HCT116 (cell line): ENCODE measurements at regions not wholly inside any gene's neighbourhood (a gene's known extent, or its start where the extent isn't known, plus 50 kb on each side); places are given as distances from the start of the nearest gene placed in this dataset.

ENCODE experiments used
- CTCF ChIP-seq, 3 experiments: fragments of 200-600 bp in 1 of 3; sonication (generic) in 1 of 3; IDR thresholded peaks in 2 of 3; conservative IDR thresholded peaks in 1 of 3; 2 replicates each; pipeline ENCODE4 v1.5.1; 2012 to 2017; ENCODE audit warnings: low read depth in 2 of 3, low read length in 2 of 3, antibody characterized with exemption in 1 of 3, borderline replicate concordance in 1 of 3, control low read depth in 1 of 3, mild to moderate bottlenecking in 1 of 3, mixed read lengths in 1 of 3, mixed run types in 1 of 3, moderate library complexity in 1 of 3; ENCODE audit not compliant: insufficient read depth in 1 of 3
- POLR2A ChIP-seq: IDR thresholded peaks from 2 replicates; pipeline ENCODE4 v1.7.0; 2011; ENCODE audit warnings: borderline replicate concordance; ENCODE audit not compliant: insufficient read depth, insufficient read length; ENCODE audit errors: extremely low read depth
- POLR2AphosphoS5 ChIP-seq: IDR thresholded peaks from 2 replicates; pipeline ENCODE4 v1.6.1; 2011; ENCODE audit warnings: mild to moderate bottlenecking, low read depth, low read length, moderate library complexity

- no peak for TF ChIP-seq POLR2AphosphoS5
- no peak for TF ChIP-seq CTCF (IDR thresholded peaks at IDR 0.05 in 2 of 3, conservative IDR thresholded peaks at IDR 0.05 in 1 of 3; ENCODE audit: borderline replicate concordance in 1 of 3, insufficient read depth in 1 of 3, low read depth in 2 of 3, low read length in 2 of 3)
- TF ChIP-seq POLR2A, result no peak
Measured at GRCh38 chr9:136609838-136610311, 52.8 kb upstream of the EGFL7 start.
